Left lung (tissue), 4 donors: ENCODE measurements at regions not wholly inside any gene's neighbourhood (a gene's known extent, or its start where the extent isn't known, plus 50 kb on each side); places are given as distances from the start of the nearest gene placed in this dataset.

ENCODE experiments used
- ATAC-seq: fragments of 200-7000 bp; cut with Tn5 transposase; one replicate; pipeline ENCODE4 v1.9.1; 2020; ENCODE audit warnings: moderate library complexity
- DNase-seq, 4 donors: peaks; one replicate each; pipeline ENCODE4 v3.0.0-alpha.2; 2013 to 2020
- H3K27ac ChIP-seq, 2 donors: fragments of 200-600 bp; sonication (generic) in 1 of 2; one replicate each; pipeline versions ENCODE4 v1.5.0 to v1.8.0; 2020 to 2021
- H3K27me3 ChIP-seq, 2 donors: fragments of 200-600 bp; sonication (generic) in 1 of 2; one replicate each; pipeline versions ENCODE4 v1.5.0 to v1.8.0; 2020 to 2021
- H3K36me3 ChIP-seq, 2 donors: fragments of 200-600 bp; sonication (generic) in 1 of 2; one replicate each; pipeline versions ENCODE4 v1.5.0 to v1.8.0; 2020 to 2021
- H3K4me1 ChIP-seq, 2 donors: fragments of 200-600 bp; one replicate each; pipeline ENCODE4 v1.8.0; 2021
- H3K4me3 ChIP-seq, 2 donors: fragments of 200-600 bp; sonication (generic) in 1 of 2; one replicate each; pipeline versions ENCODE4 v1.5.0 to v1.8.0; 2020 to 2021; ENCODE audit warnings: mild to moderate bottlenecking in 1 of 2
- H3K9me3 ChIP-seq, 2 donors: fragments of 200-600 bp; sonication (generic) in 1 of 2; one replicate each; pipeline versions ENCODE4 v1.5.0 to v1.8.0; 2020 to 2021
- intact Hi-C, 2 donors: fragments of 100-400 bp; cut with DNase I; formaldehyde crosslinking; loops; one replicate each; pipeline versions ENCODE4 v1.11.2 to v1.14.2; 2022
- TF ChIP-seq, protein P1 (sequence below), 2 donors: fragments of 200-600 bp; sonication (generic) in 1 of 2; IDR thresholded peaks; one replicate each; pipeline versions ENCODE4 v1.5.0 to v1.8.0; 2021; ENCODE audit warnings: antibody characterized with exemption in 2 of 2
- donor health status: DM: no; HTN: yes; CAD: no.
- donor health status: DM: no; HTN: no; CAD: no.

DNA sequence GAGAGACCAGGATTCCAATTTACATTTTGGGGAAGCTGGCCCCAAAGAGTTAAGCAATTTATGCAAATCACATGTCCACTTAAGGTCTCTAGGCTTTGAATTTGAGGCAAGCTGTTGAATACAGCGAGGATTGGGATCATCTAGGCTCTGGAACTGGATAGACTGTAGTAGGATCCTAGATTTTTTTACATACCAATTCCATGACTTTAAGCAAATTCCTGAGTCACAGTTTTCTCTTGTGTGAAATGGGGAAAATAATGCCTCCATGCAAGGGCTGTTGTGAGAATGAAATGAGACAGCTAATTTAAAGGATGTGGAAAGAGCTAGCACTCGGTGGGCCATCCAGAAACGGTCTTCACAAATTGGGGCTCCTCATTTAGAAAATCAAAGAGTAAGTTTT, 103.4 kb downstream of the MINAR1 start:
- no peak for ATAC-seq
- no peak for DNase-seq
- H3K4me3 ChIP-seq, result no peak overlapping the region
- H3K36me3 ChIP-seq, result no peaks in the 10 kb centered on the region
- no peaks in the 10 kb centered on the region for H3K9me3 ChIP-seq
- H3K27ac ChIP-seq, result no peak overlapping the region
- TF ChIP-seq, protein P1, sequence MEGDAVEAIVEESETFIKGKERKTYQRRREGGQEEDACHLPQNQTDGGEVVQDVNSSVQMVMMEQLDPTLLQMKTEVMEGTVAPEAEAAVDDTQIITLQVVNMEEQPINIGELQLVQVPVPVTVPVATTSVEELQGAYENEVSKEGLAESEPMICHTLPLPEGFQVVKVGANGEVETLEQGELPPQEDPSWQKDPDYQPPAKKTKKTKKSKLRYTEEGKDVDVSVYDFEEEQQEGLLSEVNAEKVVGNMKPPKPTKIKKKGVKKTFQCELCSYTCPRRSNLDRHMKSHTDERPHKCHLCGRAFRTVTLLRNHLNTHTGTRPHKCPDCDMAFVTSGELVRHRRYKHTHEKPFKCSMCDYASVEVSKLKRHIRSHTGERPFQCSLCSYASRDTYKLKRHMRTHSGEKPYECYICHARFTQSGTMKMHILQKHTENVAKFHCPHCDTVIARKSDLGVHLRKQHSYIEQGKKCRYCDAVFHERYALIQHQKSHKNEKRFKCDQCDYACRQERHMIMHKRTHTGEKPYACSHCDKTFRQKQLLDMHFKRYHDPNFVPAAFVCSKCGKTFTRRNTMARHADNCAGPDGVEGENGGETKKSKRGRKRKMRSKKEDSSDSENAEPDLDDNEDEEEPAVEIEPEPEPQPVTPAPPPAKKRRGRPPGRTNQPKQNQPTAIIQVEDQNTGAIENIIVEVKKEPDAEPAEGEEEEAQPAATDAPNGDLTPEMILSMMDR (IDR thresholded peaks at IDR 0.05), result no peak
- H3K4me1 ChIP-seq, result no peaks in the 10 kb centered on the region
- intact Hi-C loops, result no loop called here
- peaks cover 0 to 8% of the 10 kb centered on the region in 2 donors for H3K27me3 ChIP-seq

DNA sequence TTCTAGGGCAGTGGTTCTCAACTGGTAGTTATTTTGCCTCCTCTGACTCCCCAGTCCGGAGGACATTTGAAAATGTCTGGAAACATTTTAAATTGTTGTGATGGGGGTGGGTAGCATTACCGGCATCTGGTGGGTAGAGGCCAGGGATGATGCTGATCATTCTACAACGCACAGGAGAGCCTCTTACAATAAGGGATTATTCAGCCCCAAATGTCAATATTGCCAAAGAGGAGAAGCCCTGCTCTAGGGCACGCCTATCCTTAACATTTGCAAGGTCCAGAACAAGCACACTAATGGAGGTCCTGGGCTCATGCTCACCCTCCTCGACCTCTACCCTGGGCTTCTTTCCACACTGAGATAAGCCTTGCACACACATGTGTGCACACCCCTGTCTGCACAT, 106.4 kb downstream of the MINAR1 start:
- no peak for DNase-seq

DNA sequence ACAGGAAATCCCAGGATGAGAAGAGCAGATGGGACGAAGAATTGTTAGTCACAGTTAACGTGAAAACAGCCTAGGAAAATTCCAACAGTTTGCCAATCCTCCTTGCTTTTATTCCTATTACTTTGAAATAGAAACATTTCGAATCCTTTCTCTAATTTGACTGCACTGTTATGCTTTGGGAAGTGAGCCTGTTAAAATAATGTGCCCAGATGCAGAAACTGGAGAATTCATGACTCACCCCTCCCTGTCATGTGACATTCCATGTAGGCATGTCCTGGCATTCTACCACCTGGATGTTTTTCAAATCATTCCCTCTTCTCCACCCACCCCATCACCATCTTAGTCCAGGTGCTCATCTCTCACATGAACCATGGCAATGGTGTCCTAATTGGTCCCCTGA, 107.3 kb downstream of the MINAR1 start:
- ATAC-seq, result no peak
- intact Hi-C loops, result no loop called here

More for the DNA sequence above, 106.4 kb downstream of the MINAR1 start:
- Histone ChIP-seq H3K4me3 (no peak overlapping the region), H3K27me3 (no peaks in the 10 kb centered on the region), H3K36me3 (no peaks in the 10 kb centered on the region), H3K4me1 (no peaks in the 10 kb centered on the region), H3K27ac (no peak overlapping the region), H3K9me3 (no peaks in the 10 kb centered on the region)
- TF ChIP-seq, protein P1 (IDR thresholded peaks at IDR 0.05), result no peak
- intact Hi-C loops, result no loop called here
- ATAC-seq, result no peak

DNA sequence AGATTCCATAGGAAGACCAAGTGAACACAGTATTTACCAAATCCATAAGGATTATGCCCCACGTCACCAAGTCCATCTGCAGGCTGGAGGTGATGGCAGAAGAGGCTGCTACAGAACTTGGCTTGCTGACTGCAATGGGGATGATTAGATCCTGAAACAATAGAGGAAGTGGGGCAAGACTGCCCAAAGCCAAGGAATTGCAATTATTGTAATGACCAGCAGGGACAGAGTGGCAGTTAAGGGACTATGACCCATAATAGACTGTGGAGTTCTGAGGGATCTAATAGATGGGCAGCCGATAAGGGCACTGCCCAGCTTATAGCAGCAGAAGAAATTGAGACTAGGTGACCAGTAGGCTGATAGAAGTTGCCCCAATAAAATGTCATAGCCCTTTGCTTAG, 108.4 kb downstream of the MINAR1 start:
- TF ChIP-seq, protein P1 (IDR thresholded peaks at IDR 0.05), result no peak
- ATAC-seq, result no peak
- Histone ChIP-seq H3K27me3 (no peaks in the 10 kb centered on the region), H3K4me3 (no peak overlapping the region), H3K36me3 (no peaks in the 10 kb centered on the region), H3K27ac (no peak overlapping the region), H3K9me3 (no peaks in the 10 kb centered on the region), H3K4me1 (no peaks in the 10 kb centered on the region)
- DNase-seq, result no peak
- intact Hi-C loops, result no loop called here

More for the DNA sequence above, 107.3 kb downstream of the MINAR1 start:
- Histone ChIP-seq H3K27me3 (no peaks in the 10 kb centered on the region), H3K9me3 (no peaks in the 10 kb centered on the region), H3K4me1 (no peaks in the 10 kb centered on the region), H3K27ac (no peak overlapping the region), H3K36me3 (no peaks in the 10 kb centered on the region), H3K4me3 (no peak overlapping the region)
- TF ChIP-seq, protein P1 (IDR thresholded peaks at IDR 0.05), result no peak
- no peak for DNase-seq

DNA sequence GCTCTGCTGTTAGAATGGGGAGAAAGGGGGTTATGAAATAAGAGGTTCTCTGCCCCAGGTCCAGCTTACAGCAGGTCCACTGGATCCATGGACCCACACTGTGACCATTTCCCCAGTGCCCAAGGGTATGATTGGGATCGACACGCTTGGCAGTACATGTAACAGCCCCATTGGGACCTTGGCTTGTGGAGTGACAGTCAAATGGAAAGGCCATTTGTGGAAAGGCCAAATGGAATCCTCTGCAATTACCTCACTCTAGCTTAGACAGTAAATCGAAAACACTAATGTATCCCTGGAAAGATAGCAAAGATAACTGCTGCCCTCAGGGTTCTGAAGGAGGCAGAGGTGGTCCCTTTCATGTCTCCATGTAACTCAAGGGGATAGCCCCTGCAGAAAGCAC, 109.1 kb downstream of the MINAR1 start:
- DNase-seq, result no peak
- TF ChIP-seq, protein P1 (IDR thresholded peaks at IDR 0.05), result no peak
- no peaks in the 10 kb centered on the region for H3K27me3 ChIP-seq
- H3K4me3 ChIP-seq, result no peak overlapping the region
- no peak for ATAC-seq
- H3K9me3 ChIP-seq, result no peaks in the 10 kb centered on the region
- no peaks in the 10 kb centered on the region for H3K36me3 ChIP-seq
- intact Hi-C loops, result no loop called here
- no peak overlapping the region for H3K27ac ChIP-seq
- no peaks in the 10 kb centered on the region for H3K4me1 ChIP-seq
